HG03378 (cell line): ENCODE measurements at regions not wholly inside any gene's neighbourhood (a gene's known extent, or its start where the extent isn't known, plus 50 kb on each side); places are given as distances from the start of the nearest gene placed in this dataset.
A peak's percentile ranks its signal among the peaks of the same experiment; 100 is the strongest.

Source experiments
- ATAC-seq: cut with Tn5 transposase; IDR thresholded peaks from one replicate; pipeline ENCODE4 v1.9.1; 2021; ENCODE audit warnings: mild to moderate bottlenecking, moderate library complexity; ENCODE audit not compliant: unreplicated experiment

- no peak for ATAC-seq
These were observed 113.4 kb upstream of the AKIRIN2 start for GRCh38 chr6:87815449-87815848.

GRCh38 chr6:87808005-87808757, 106.1 kb upstream of the AKIRIN2 start:
- no peak for ATAC-seq

- peak; percentile 92 for ATAC-seq
These were observed 105.4 kb upstream of the AKIRIN2 start for GRCh38 chr6:87807475-87807874.

- no peak for ATAC-seq
These were observed 104.6 kb upstream of the AKIRIN2 start for GRCh38 chr6:87806635-87807034.

- no peak for ATAC-seq
These were observed 104.1 kb upstream of the AKIRIN2 start for GRCh38 chr6:87806099-87806498.

- ATAC-seq, result no peak
These were observed 101.8 kb upstream of the AKIRIN2 start for GRCh38 chr6:87803791-87804190.

GRCh38 chr6:87799651-87800050, 97.6 kb upstream of the AKIRIN2 start:
- peak; percentile 44 for ATAC-seq

GRCh38 chr6:87798393-87799278, 96.6 kb upstream of the AKIRIN2 start:
- ATAC-seq, result peak; percentile 38

- no peak for ATAC-seq
These were observed 93.2 kb upstream of the AKIRIN2 start for GRCh38 chr6:87794922-87795885.

- ATAC-seq, result no peak
These were observed 91.3 kb upstream of the AKIRIN2 start for GRCh38 chr6:87793315-87793714.

GRCh38 chr6:87791982-87792381, 89.9 kb upstream of the AKIRIN2 start:
- no peak for ATAC-seq

GRCh38 chr6:87791485-87791884, 89.5 kb upstream of the AKIRIN2 start:
- ATAC-seq, result no peak

- ATAC-seq, result no peak
These were observed 89.0 kb upstream of the AKIRIN2 start for GRCh38 chr6:87791029-87791428.

GRCh38 chr6:87789900-87790290, 87.9 kb upstream of the AKIRIN2 start:
- no peak for ATAC-seq

GRCh38 chr6:87789198-87789899, 87.3 kb upstream of the AKIRIN2 start:
- ATAC-seq, result no peak

- no peak for ATAC-seq
These were observed 86.1 kb upstream of the AKIRIN2 start for GRCh38 chr6:87788141-87788540.

GRCh38 chr6:87785229-87785862, 83.3 kb upstream of the AKIRIN2 start:
- no peak for ATAC-seq

- ATAC-seq, result no peak
These were observed 82.7 kb upstream of the AKIRIN2 start for GRCh38 chr6:87784690-87785089.

- no peak for ATAC-seq
These were observed 82.0 kb upstream of the AKIRIN2 start for GRCh38 chr6:87784051-87784450.

GRCh38 chr6:87779542-87779941, 77.5 kb upstream of the AKIRIN2 start:
- ATAC-seq, result no peak
